ENCODE measurements at regions not wholly inside any gene's neighbourhood (a gene's known extent, or its start where the extent isn't known, plus 50 kb on each side); places are given as distances from the start of the nearest gene placed in this dataset.

DNA sequence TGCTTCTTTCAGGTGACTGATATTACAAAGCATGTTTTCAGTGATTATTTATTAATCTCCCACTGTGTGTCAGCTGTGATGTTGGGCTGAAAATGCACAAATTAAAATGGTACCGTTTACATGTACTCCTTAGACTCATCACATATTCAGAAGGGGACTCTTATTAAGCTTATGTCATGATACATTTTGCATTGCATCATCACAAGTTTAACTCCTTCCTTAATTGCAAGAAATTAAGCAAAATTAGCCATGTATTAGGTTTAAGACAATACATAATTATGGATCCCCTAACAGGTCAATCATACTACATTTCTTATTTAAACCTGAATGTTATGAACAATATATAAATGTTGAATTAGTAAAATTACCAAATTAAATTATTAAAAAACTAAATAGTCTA is 899.1 kb downstream of the TMEM182 start:
- no peak for TF ChIP-seq POLR2A (IDR thresholded peaks at IDR 0.05)
- TF ChIP-seq, protein P1, sequence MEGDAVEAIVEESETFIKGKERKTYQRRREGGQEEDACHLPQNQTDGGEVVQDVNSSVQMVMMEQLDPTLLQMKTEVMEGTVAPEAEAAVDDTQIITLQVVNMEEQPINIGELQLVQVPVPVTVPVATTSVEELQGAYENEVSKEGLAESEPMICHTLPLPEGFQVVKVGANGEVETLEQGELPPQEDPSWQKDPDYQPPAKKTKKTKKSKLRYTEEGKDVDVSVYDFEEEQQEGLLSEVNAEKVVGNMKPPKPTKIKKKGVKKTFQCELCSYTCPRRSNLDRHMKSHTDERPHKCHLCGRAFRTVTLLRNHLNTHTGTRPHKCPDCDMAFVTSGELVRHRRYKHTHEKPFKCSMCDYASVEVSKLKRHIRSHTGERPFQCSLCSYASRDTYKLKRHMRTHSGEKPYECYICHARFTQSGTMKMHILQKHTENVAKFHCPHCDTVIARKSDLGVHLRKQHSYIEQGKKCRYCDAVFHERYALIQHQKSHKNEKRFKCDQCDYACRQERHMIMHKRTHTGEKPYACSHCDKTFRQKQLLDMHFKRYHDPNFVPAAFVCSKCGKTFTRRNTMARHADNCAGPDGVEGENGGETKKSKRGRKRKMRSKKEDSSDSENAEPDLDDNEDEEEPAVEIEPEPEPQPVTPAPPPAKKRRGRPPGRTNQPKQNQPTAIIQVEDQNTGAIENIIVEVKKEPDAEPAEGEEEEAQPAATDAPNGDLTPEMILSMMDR (IDR thresholded peaks at IDR 0.05) = no peak
